GM13977 (cell line): ENCODE measurements at regions not wholly inside any gene's neighbourhood (a gene's known extent, or its start where the extent isn't known, plus 50 kb on each side); places are given as distances from the start of the nearest gene placed in this dataset.

Experiments
- DNase-seq: peaks from one replicate; pipeline ENCODE4 v3.0.0; 2012; ENCODE audit warnings: low spot score
- in situ Hi-C: fragments of 300-500 bp; cut with MboI; formaldehyde crosslinking; loops from one replicate; pipeline ENCODE4 v1.12.0; 2022; ENCODE audit warnings: low sequenced_read_pairs, low pct_unique_long_range_greater_than_20kb, mixed read lengths, inconsistent platforms; ENCODE audit not compliant: unreplicated experiment
- TF ChIP-seq, protein P1 (sequence below): IDR thresholded peaks from 2 replicates; pipeline ENCODE4 v1.5.1; 2012; ENCODE audit warnings: mild to moderate bottlenecking, control low read depth; ENCODE audit not compliant: insufficient read depth; ENCODE audit errors: extremely low read depth, missing control alignments

DNA sequence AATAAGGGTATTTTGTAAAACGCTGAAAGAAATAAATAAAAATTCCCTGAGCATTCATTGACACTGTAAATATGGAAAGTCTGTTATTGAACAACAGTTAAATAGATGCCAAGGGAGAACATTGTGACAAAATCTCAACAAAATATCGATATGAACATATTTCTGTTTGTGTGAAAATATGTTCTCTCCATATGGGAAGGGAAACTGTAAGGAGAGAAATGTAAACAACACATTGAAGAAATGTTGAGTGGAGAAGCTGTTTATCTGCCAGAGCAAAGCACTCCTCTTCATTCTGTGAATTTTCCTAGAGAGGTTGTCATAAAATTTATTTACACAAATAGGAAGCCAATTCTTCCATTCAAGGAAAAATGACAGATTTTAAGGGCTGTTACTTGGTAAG, 57.1 kb upstream of the EOMES start:
- in situ Hi-C loops: no loop called here
- no peak for DNase-seq
- TF ChIP-seq, protein P1, sequence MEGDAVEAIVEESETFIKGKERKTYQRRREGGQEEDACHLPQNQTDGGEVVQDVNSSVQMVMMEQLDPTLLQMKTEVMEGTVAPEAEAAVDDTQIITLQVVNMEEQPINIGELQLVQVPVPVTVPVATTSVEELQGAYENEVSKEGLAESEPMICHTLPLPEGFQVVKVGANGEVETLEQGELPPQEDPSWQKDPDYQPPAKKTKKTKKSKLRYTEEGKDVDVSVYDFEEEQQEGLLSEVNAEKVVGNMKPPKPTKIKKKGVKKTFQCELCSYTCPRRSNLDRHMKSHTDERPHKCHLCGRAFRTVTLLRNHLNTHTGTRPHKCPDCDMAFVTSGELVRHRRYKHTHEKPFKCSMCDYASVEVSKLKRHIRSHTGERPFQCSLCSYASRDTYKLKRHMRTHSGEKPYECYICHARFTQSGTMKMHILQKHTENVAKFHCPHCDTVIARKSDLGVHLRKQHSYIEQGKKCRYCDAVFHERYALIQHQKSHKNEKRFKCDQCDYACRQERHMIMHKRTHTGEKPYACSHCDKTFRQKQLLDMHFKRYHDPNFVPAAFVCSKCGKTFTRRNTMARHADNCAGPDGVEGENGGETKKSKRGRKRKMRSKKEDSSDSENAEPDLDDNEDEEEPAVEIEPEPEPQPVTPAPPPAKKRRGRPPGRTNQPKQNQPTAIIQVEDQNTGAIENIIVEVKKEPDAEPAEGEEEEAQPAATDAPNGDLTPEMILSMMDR: no peak

DNA sequence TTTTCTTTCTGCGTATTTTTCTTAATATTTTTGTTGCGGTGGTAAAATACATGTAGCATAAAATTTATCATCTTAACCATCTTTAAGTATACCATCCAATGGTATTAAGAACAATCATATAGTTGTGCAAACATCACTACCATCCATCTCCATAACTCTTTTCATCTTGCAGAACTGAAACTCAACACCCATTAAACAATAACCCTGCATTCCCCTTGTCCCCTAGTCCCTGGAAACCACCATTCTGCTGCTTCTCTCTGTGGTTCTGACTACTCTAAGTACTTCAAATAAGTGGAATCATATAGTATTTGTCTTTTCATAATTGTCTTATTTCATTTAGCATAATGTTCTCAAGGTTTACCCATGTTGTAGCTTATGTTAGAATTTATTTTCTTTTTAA, 67.3 kb upstream of the EOMES start:
- no peak for DNase-seq
- in situ Hi-C loops: no loop called here
- TF ChIP-seq, protein P1: no peak

DNA sequence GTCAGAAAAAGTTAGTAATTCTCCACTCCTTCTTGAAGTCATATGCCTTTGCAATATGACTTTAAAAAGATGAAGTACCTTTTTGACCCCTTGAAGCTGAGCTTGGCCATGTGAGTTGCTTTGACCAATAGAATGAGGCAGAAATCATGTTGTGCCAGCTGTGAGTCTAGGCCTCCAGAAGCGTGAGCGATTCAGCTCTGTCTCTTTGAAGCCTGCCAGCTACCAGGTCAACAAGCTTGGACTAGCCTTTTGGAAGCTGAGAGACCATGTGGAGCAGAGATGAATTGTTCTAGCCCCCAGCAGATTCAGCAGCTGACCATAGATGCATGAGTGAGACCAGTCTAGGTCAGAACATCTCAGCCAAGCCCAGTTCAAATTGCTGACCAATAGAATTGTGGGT, 69.8 kb upstream of the EOMES start:
- DNase-seq: no peak
- TF ChIP-seq, protein P1: no peak
- in situ Hi-C loops: no loop called here

DNA sequence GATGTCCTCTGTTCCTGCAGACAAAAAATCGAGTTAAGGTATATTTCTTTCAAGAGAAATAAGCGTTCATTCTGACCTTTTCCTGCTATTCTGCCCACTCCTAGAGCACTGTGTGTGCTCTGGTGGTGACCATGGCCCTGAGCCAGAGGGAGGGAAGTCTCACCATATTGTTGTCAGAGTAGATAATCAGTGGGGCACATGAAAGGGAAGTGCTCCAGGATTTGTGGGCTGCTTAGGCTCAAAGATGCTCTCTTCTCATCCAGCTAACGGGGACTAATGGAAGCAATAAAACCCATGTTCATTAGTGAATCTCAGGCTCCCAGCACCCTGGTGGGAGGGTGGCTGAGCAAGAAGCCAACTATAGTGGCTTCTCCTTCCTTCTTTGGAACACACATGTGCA, 70.7 kb upstream of the EOMES start:
- no peak for DNase-seq
- TF ChIP-seq, protein P1: no peak
- in situ Hi-C loops: no loop called here

DNA sequence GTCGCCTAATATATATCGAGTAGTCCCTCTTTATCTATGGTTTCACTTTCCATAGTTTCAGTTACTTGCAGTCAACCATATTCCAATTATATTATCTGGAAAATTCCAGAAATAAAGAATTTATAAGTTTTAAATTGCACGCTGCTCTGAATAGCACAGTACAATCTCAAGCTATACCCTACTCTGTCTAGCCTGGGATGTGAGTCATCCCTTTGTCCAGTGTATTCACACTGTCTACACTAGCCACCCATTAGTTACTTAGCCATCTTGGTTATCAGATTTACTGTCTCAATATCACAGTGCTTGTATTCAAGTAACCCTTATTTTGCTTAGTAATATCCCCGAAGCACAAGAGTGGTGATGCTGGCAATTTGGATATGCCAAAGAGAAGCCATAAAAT, 72.1 kb upstream of the EOMES start:
- TF ChIP-seq, protein P1: no peak
- no peak for DNase-seq
- in situ Hi-C loops: no loop called here

DNA sequence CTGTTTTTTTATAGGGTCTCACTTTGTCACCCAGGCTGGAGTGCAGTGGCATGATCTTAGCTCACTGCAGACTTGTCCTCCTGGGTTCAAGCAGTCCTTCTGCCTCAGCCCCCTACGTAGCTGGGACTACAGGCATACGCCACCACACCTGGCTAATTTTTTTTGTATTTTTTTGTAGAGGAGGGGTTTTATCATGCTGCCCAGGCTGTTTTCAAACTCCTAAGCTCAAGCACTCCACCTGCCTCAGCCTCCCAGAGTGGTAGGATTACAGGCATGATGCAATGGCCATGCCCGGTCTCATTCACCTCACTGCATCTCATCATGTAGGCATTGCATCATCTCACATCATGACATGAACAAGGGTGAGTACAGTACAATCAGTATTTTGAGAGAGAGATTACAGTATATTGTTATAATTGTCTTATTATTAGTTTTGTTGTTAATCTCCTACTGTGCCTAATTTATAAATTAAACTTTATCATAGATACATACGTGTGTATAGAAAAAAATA, 74.3 kb upstream of the EOMES start:
- TF ChIP-seq, protein P1: no peak
- no peak for DNase-seq
- in situ Hi-C loops: no loop called here

DNA sequence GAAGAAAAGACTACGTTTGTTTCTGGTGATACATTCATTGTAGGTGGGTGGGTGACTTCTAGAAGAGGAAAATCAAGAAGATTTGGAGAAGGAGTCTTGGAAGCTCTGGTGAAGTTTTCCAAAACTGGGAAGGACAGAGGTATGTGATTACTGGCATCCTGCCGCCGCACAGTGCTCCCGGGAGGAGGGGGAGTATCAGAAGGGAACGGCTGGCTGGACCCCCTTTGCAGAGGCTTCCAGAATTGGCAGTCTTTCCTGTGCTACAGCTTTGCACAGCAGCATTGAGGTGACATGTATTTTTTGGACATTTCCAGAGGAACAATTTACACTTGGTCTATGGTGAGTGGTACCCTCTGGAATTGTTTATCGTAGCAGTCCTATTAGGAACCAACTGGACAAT, 75.7 kb upstream of the EOMES start:
- TF ChIP-seq, protein P1: no peak
- no peak for DNase-seq
- in situ Hi-C loops: no loop called here
